Endothelial cell of umbilical vein (primary cell): ENCODE measurements at regions not wholly inside any gene's neighbourhood (a gene's known extent, or its start where the extent isn't known, plus 50 kb on each side); places are given as distances from the start of the nearest gene placed in this dataset.

Source experiments
- BruUV-seq: library from RNA; stranded (reverse); fragments of 400-500 nt; replicated peaks from 2 replicates; lab custom pipeline; 2021; lab: Mats Ljungman, UMichigan
- CTCF ChIA-PET: fragments of 300-600, 350-600 bp; sonication (Branson Sonifier 250); formaldehyde crosslinking; loops from one replicate; lab custom pipeline; 2021; ENCODE audit warnings: antibody characterized with exemption, inconsistent platforms; lab: Charles Lee
- POLR2A ChIA-PET: fragments of 300-600, 350-600 bp; sonication (Branson Sonifier 250); formaldehyde crosslinking; loops from one replicate; lab custom pipeline; 2021; ENCODE audit warnings: antibody characterized with exemption, inconsistent platforms; lab: Charles Lee
- DNase-seq: peaks from one replicate; pipeline ENCODE4 v3.0.0-alpha.2; 2011; ENCODE audit warnings: low read depth, low spot score
- FAIRE-seq: peaks from 2 replicates; lab custom pipeline; 2011; peaks lifted over from hg19 to GRCh38; lab: Jason Lieb, UNC
- H2AFZ ChIP-seq: 2 replicates; pipeline ENCODE4 v1.6.0; 2012; ENCODE audit warnings: low read depth, low read length, control low read depth, inconsistent platforms
- H3K27ac ChIP-seq: 2 replicates; pipeline ENCODE4 v1.5.1; 2011; ENCODE audit warnings: low read depth, mild to moderate bottlenecking, control low read depth, low read length, moderate library complexity; ENCODE audit not compliant: insufficient read depth
- H3K27me3 ChIP-seq, 2 experiments: 2 replicates each; pipeline versions ENCODE4 v1.6.0 to v1.6.1; 2011; ENCODE audit warnings: low read length in 2 of 2, mixed read lengths in 1 of 2; ENCODE audit not compliant: control insufficient read depth in 2 of 2, insufficient read depth in 2 of 2
- H3K36me3 ChIP-seq, 2 experiments: 2 replicates in 1 of 2; 3 replicates in 1 of 2; pipeline ENCODE4 v1.5.1; 2011; ENCODE audit warnings: low read length in 2 of 2, mild to moderate bottlenecking in 1 of 2, moderate library complexity in 1 of 2; ENCODE audit not compliant: control insufficient read depth in 2 of 2, insufficient read depth in 2 of 2; ENCODE audit errors: extremely low read depth in 1 of 2
- H3K4me1 ChIP-seq: 3 replicates; pipeline ENCODE4 v1.5.1; 2011; ENCODE audit warnings: mild to moderate bottlenecking, low read length; ENCODE audit not compliant: control insufficient read depth, insufficient read depth; ENCODE audit errors: extremely low read depth
- H3K4me2 ChIP-seq: 2 replicates; pipeline ENCODE4 v1.6.1; 2011; ENCODE audit warnings: low read length, control low read depth, mixed read lengths; ENCODE audit not compliant: insufficient read depth
- H3K4me3 ChIP-seq, 3 experiments: fragments of 200-600 bp in 1 of 3; sonication (generic), shearing (Covaris generic) in 1 of 3; replicated peaks in 1 of 3; 2 replicates each; pipeline ENCODE4 v1.5.1; 2011 to 2016; ENCODE audit warnings: control low read depth in 3 of 3, low read length in 3 of 3, mild to moderate bottlenecking in 2 of 3, inconsistent platforms in 1 of 3, low read depth in 1 of 3, moderate library complexity in 1 of 3; ENCODE audit not compliant: insufficient read depth in 1 of 3
- H3K79me2 ChIP-seq: 2 replicates; pipeline ENCODE4 v1.6.0; 2012; ENCODE audit warnings: low read length, inconsistent platforms; ENCODE audit not compliant: control insufficient read depth, insufficient read depth
- H3K9ac ChIP-seq: replicated peaks from 2 replicates; pipeline ENCODE3; 2011; ENCODE audit warnings: low read length, control low read depth; ENCODE audit not compliant: insufficient read depth; ENCODE audit errors: extremely low read depth
- H3K9me1 ChIP-seq: replicated peaks from 3 replicates; pipeline ENCODE4 v1.6.0; 2011; ENCODE audit warnings: mild to moderate bottlenecking, low read length; ENCODE audit not compliant: control insufficient read depth, insufficient read depth; ENCODE audit errors: extremely low read depth
- H3K9me3 ChIP-seq: replicated peaks from 2 replicates; pipeline ENCODE4 v1.5.1; 2012; ENCODE audit warnings: low read length, inconsistent platforms; ENCODE audit not compliant: control insufficient read depth, insufficient read depth
- H4K20me1 ChIP-seq: replicated peaks from 2 replicates; pipeline ENCODE3; 2011; ENCODE audit warnings: mild to moderate bottlenecking, low read length; ENCODE audit not compliant: control insufficient read depth, insufficient read depth; ENCODE audit errors: extremely low read depth
- CTCF ChIP-seq, 2 donors: IDR thresholded peaks; 1 replicate in 1 of 2; 2 replicates in 1 of 2; pipeline ENCODE4 v1.5.1; 2011; ENCODE audit warnings: low read length in 2 of 2, mild to moderate bottlenecking in 2 of 2, moderate library complexity in 2 of 2, control low read depth in 1 of 2, inconsistent platforms in 1 of 2, low read depth in 1 of 2; ENCODE audit not compliant: insufficient read depth in 1 of 2; ENCODE audit errors: extremely low read depth in 1 of 2
- EZH2 ChIP-seq: IDR thresholded peaks from 2 replicates; pipeline ENCODE4 v1.6.1; 2012; ENCODE audit warnings: borderline replicate concordance, low read depth, mild to moderate bottlenecking, moderate library complexity, low read length, inconsistent platforms; ENCODE audit not compliant: severe bottlenecking
- FOS ChIP-seq: IDR thresholded peaks from 2 replicates; pipeline ENCODE4 v1.6.1; 2011; ENCODE audit warnings: mild to moderate bottlenecking, low read length, moderate library complexity, borderline replicate concordance; ENCODE audit not compliant: insufficient read depth
- GATA2 ChIP-seq: IDR thresholded peaks from 2 replicates; pipeline ENCODE4 v1.7.0; 2011; ENCODE audit warnings: low read depth, mild to moderate bottlenecking, moderate library complexity, mixed read lengths, low read length; ENCODE audit not compliant: insufficient read length, insufficient read depth
- JUN ChIP-seq: IDR thresholded peaks from 2 replicates; pipeline ENCODE4 v1.6.1; 2011; ENCODE audit warnings: borderline replicate concordance, low read depth; ENCODE audit not compliant: insufficient read length, insufficient read depth
- MAX ChIP-seq: IDR thresholded peaks from 2 replicates; pipeline ENCODE4 v1.6.1; 2011; ENCODE audit not compliant: insufficient read depth, insufficient read length
- MYC ChIP-seq: IDR thresholded peaks from one replicate; pipeline ENCODE4 v1.6.1; 2011; ENCODE audit warnings: mild to moderate bottlenecking, low read depth, low read length
- POLR2A ChIP-seq: IDR thresholded peaks from 2 replicates; pipeline ENCODE4 v1.6.1; 2012; ENCODE audit warnings: low read depth, mild to moderate bottlenecking, control low read depth, low read length
- POLR2AphosphoS5 ChIP-seq: IDR thresholded peaks from 2 replicates; pipeline ENCODE4 v1.6.1; 2012; ENCODE audit warnings: low read depth, mild to moderate bottlenecking, control low read depth, low read length, moderate library complexity; ENCODE audit not compliant: insufficient read depth
- dilution Hi-C: fragments of 300-500 bp; cut with MboI; formaldehyde crosslinking; loops from one replicate; pipeline ENCODE4 v1.15.0; 2019; ENCODE audit warnings: low sequenced_read_pairs; ENCODE audit not compliant: extremely low pct_ligation_motif_present
- intact Hi-C: fragments of 100-400 bp; cut with micrococcal nuclease; formaldehyde crosslinking; loops from one replicate; pipeline ENCODE4 v1.10.0; 2022

- intact Hi-C loops (no loop called here), dilution Hi-C loops (no loop called here)
- Histone ChIP-seq H3K9me1 (no peaks in the 10 kb centered on the region), H4K20me1 (no peaks in the 10 kb centered on the region), H3K4me3 (no peak overlapping the region), H3K4me1 (peaks cover 31% of the 10 kb centered on the region), H3K36me3 (no peaks in the 10 kb centered on the region), H3K79me2 (no peaks in the 10 kb centered on the region), H2AFZ (no peak overlapping the region), H3K27ac (no peak overlapping the region), H3K9me3 (no peaks in the 10 kb centered on the region), H3K9ac (no peak overlapping the region), H3K4me2 (no peak overlapping the region), H3K27me3 (no peaks in the 10 kb centered on the region)
- DNase-seq (no peak), FAIRE-seq (no peak)
- TF ChIP-seq CTCF (IDR thresholded peaks at IDR 0.05; ENCODE audit: extremely low read depth in 1 of 2, insufficient read depth in 1 of 2, low read depth in 1 of 2, low read length in 2 of 2) (no peak), MAX (no peak), POLR2A (no peak), FOS (no peak), POLR2AphosphoS5 (no peak), GATA2 (no peak), EZH2 (no peak), JUN (no peak), MYC (no peak)
- POLR2A ChIA-PET = no interaction called here
- CTCF ChIA-PET = no interaction called here
- no TSS peak for BruUV-seq
Observed at GRCh38 chr1:98391175-98391574, 270.3 kb upstream of the SNX7 start.
